ENCODE measurements at regions not wholly inside any gene's neighbourhood (a gene's known extent, or its start where the extent isn't known, plus 50 kb on each side); places are given as distances from the start of the nearest gene placed in this dataset.
"Not testable (repeated sequence)": the region's sequence is repeated elsewhere in the genome, so short reads cannot be mapped to it uniquely, and the experiment has no call there.

DNA sequence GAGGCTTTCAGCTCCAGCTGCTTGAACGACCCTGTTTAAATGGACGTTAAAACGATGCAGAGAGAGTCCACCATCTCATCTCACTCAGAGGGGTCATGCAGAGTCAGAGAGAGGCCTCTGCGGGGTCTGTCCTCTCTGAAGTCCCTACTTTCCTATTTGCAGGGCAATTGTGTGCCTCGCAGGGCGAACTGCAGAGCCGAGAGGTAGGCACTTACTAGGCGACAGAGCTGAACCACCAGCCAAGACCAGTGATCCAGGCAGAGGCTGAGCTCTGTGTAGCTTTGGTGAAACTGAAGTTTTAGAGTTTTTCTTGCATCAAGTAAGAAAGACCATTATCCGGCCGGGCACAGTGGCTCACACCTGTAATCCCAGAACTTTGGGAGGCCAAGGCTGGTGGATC lies 64.1 kb upstream of the CUX1 start:
- WGBS, 5 donors, result 78 to 91% (median 80%) methylated on average over 10 of the region's 10 CpGs
- H3K9me3 ChIP-seq, result no peaks in the 10 kb centered on the region
- TF ChIP-seq POLR2A (IDR thresholded peaks at IDR 0.05), result no peak
- TF ChIP-seq EP300 (IDR thresholded peaks at IDR 0.05), result no peak
- no peak for TF ChIP-seq POLR2AphosphoS5 (IDR thresholded peaks at IDR 0.05)
- TF ChIP-seq, protein P1, sequence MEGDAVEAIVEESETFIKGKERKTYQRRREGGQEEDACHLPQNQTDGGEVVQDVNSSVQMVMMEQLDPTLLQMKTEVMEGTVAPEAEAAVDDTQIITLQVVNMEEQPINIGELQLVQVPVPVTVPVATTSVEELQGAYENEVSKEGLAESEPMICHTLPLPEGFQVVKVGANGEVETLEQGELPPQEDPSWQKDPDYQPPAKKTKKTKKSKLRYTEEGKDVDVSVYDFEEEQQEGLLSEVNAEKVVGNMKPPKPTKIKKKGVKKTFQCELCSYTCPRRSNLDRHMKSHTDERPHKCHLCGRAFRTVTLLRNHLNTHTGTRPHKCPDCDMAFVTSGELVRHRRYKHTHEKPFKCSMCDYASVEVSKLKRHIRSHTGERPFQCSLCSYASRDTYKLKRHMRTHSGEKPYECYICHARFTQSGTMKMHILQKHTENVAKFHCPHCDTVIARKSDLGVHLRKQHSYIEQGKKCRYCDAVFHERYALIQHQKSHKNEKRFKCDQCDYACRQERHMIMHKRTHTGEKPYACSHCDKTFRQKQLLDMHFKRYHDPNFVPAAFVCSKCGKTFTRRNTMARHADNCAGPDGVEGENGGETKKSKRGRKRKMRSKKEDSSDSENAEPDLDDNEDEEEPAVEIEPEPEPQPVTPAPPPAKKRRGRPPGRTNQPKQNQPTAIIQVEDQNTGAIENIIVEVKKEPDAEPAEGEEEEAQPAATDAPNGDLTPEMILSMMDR (IDR thresholded peaks at IDR 0.05), result no peak
- H3K27ac ChIP-seq, result no peak overlapping the region
- no peak overlapping the region for H3K4me3 ChIP-seq
- no peak for DNase-seq
- intact Hi-C loops (cut with DNase I; ENCODE audit: low total_unique reads), result no loop called here
- H3K27me3 ChIP-seq, result peaks cover 0 to 2% (median 0%) of the 10 kb centered on the region in 3 donors
- H3K4me1 ChIP-seq, result peaks cover 0 to 12% (median 4%) of the 10 kb centered on the region in 4 donors
- H3K36me3 ChIP-seq, result no peaks in the 10 kb centered on the region

DNA sequence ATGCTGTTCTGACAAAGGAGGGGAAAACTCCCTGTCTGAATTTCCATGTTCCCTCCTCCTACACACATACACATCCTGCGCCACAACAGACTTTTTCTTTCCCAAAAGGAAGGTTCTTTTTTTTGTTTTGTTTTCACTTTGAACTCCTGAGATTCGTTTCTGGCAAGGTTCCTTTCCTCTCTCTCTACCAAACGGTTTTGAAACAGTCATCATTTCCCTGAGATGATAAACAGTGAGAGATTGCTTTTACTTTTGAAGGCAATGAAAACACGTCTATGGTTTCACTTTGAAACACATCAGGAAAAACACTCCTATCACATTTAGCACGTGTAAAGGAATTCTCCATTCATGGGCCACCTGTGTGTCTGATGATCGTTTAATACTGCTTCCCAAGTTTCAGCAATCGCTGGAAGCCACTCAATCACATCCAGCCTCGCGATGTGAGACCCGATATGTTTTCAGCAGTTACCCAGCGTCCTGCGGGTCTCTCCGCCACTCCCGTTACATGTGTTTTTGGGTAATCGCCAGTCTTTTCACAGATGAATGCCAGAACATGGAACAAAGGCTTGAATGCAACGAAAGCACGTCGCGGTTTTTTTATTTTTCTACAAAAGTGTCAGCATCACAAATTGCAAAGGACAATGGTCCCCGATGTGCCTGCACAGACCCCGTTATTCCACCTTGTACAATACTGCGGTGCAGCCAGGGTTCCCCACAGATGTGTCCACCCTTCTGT lies 62.8 kb upstream of the CUX1 start:
- H3K27me3 ChIP-seq, result no peaks in the 10 kb centered on the region
- H3K27ac ChIP-seq, result peak overlapping the region in 1 of 5 donors; percentile 21
- H3K4me3 ChIP-seq, result peak overlapping the region; percentile 36 to 48 (median 41)
- H3K36me3 ChIP-seq, result no peaks in the 10 kb centered on the region
- no peaks in the 10 kb centered on the region for H3K9me3 ChIP-seq
- WGBS, 5 donors, result 9 to 21% (median 16%) methylated on average over 22 of the region's 22 CpGs
- intact Hi-C loops (cut with DNase I; ENCODE audit: low total_unique reads), result no loop called here
- DNase-seq, result peak in 1 of 2 donors; percentile 68
- TF ChIP-seq POLR2AphosphoS5 (IDR thresholded peaks at IDR 0.05) (peak in 1 of 3 donors; percentile 7), EP300 (IDR thresholded peaks at IDR 0.05) (no peak)
- H3K4me1 ChIP-seq, result peaks cover 0 to 12% (median 4%) of the 10 kb centered on the region in 4 donors

DNA sequence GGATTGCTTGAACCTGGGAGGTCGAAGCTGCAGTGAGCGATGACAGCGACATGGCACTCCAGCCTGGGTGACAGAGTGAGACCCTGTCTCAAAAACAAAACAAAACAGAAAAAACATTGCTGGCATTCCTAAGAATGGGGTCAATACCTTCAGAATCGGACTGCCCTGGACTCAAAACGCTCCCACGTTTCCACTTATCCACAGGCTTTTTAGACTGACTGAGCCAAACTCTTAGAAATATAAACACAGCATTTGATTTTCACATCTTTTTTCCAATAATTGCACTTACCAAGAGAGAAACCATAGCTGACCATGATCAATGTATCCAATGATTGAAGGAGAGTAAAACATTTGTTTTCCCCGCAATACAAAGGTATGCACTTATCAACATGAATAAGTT lies 59.5 kb upstream of the CUX1 start:
- no peaks in the 10 kb centered on the region for H3K27me3 ChIP-seq
- H3K27ac ChIP-seq, result no peak overlapping the region
- peaks cover 0 to 12% (median 4%) of the 10 kb centered on the region in 4 donors for H3K4me1 ChIP-seq
- H3K36me3 ChIP-seq, result no peaks in the 10 kb centered on the region
- 86 to 91% (median 86%) methylated on average over 7 of the region's 7 CpGs for WGBS, 5 donors
- no peaks in the 10 kb centered on the region for H3K9me3 ChIP-seq
- intact Hi-C loops (cut with DNase I; ENCODE audit: low total_unique reads), result no loop called here
- TF ChIP-seq EP300 (IDR thresholded peaks at IDR 0.05) (no peak), POLR2A (IDR thresholded peaks at IDR 0.05) (no peak), POLR2AphosphoS5 (IDR thresholded peaks at IDR 0.05) (no peak)
- TF ChIP-seq, protein P1 (IDR thresholded peaks at IDR 0.05), result no peak
- H3K4me3 ChIP-seq, result no peak overlapping the region
- no peak for DNase-seq

DNA sequence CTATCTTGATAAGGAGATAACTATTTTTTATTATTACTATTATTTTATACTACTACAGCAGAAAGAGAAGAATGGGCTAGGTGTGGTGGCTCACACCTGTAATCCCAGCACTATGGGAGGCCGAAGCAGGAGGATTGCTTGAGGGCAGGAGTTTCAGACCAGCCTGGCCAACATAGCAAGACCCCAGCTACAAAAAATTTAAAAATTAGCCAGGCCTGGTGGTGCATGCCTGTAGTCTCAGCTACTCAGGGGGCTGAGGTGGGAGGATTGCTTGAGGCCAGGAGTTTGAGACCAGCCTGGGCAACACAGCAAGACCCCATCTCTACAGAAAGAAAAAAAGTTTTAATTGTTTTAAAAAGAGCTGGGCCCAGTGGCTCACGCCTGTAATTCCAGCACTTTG lies 58.9 kb upstream of the CUX1 start:
- H3K9me3 ChIP-seq; DNase-seq; intact Hi-C loops (cut with DNase I; ENCODE audit: low total_unique reads); H3K27ac ChIP-seq; H3K36me3 ChIP-seq; H3K4me3 ChIP-seq; H3K27me3 ChIP-seq: not testable (repeated sequence)
- H3K4me1 ChIP-seq, result peaks cover 0 to 12% (median 4%) of the 10 kb centered on the region in 4 donors
- WGBS, 5 donors, result 79 to 98% (median 97%) methylated on average over 2 of the region's 2 CpGs

DNA sequence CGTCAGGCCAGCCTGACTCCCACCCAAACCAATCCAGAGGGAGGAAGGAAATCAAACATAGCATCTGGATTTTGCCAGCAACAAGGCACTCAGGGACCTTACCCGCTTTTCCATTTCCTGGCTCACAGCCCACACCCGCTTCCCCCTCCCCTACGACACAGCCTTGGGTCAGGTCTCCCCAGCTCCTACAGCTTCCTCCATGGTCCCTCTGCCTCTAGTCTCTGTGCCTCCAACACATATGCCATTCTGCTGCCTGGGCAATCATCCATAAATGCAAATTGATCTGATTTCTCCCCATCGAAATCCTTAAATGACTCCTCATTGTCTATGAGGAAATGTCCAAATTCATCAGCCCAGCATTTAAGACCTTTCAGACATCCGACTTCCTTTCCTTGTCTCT lies 53.2 kb upstream of the CUX1 start:
- Histone ChIP-seq H3K27ac (no peak overlapping the region), H3K4me3 (no peak overlapping the region), H3K9me3 (no peaks in the 10 kb centered on the region), H3K4me1 (no peaks in the 10 kb centered on the region), H3K27me3 (no peaks in the 10 kb centered on the region), H3K36me3 (no peaks in the 10 kb centered on the region)
- TF ChIP-seq POLR2AphosphoS5 (IDR thresholded peaks at IDR 0.05), result no peak
- TF ChIP-seq, protein P1 (IDR thresholded peaks at IDR 0.05), result no peak
- no peak for TF ChIP-seq EP300 (IDR thresholded peaks at IDR 0.05)
- TF ChIP-seq POLR2A (IDR thresholded peaks at IDR 0.05), result no peak
- no peak for DNase-seq
- intact Hi-C loops (cut with DNase I; ENCODE audit: low total_unique reads), result no loop called here
- WGBS, 5 donors, result 43 to 57% (median 51%) methylated on average over 6 of the region's 6 CpGs
